ENCODE measurements at regions not wholly inside any gene's neighbourhood (a gene's known extent, or its start where the extent isn't known, plus 50 kb on each side); places are given as distances from the start of the nearest gene placed in this dataset.

DNA sequence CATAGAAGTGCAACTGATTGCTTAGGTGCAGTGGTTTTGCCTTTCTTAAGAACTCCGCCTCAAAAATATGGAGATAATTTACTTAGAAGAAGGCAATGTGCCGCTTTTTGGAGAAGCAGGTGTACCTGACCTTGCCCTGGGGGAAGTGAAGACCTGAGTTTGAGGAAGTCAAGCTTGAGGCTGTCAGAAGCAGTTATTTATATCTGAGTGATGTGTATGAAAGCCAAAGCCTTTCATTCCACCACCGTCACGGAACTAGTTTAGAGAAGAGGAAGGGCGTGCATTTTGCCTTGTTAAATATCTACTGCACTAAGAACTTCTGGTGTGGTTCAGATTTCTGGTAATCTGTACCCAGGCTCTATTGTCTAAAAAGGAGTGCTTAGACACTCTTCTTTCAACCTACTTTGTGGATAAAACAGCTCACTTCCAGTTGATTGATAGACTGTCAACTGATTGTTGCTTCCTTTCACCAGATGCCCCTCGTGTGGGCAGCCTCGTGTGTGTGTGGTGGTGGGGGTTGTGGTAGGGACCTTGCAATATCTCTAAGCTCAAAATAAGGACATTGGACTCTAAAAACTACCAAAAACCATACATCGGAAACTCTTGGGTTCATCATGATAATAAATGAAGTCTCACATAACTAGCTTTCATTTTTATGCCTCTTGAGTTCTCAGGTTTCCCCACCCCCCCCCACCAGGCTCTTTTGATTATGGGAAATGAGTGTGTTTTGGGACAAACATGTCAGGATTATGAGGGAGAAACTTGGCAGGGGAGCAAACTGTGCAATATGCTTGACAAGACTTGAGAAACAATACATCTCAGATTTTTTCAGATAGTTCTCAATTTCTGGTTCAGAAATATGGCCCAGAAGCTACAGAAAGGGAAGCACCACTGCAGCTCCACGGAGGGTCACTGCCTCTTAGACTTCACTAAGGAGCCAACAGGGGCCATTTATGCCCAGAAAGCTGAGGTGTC lies 78.6 kb downstream of the ARF6 start:
- Histone ChIP-seq H4K20me1 (ENCODE audit: insufficient read depth, low read length) (no peaks in the 10 kb centered on the region), H3K36me3 (replicated peaks; ENCODE audit: low read depth, low read length) (no peaks in the 10 kb centered on the region), H3K4me1 (ENCODE audit: low read length) (peaks cover 51% of the 10 kb centered on the region), H3K4me2 (ENCODE audit: low read length) (peak overlapping the region; percentile 84), H3K4me3 (ENCODE audit: low read length) (peak overlapping the region; percentile 60), H3K27ac (ENCODE audit: low read length) (peak overlapping the region; percentile 98), H3K9ac (ENCODE audit: low read length) (peak overlapping the region; percentile 83), H2AFZ (ENCODE audit: low read depth, low read length) (peak overlapping the region; percentile 22; the same call in 1 of the 2 replicates), H3K9me3 (ENCODE audit: insufficient read depth, low read length) (no peaks in the 10 kb centered on the region; the same call in 1 of the 2 replicates), H3K27me3 (ENCODE audit: low read depth, low read length) (no peaks in the 10 kb centered on the region), H3K79me2 (ENCODE audit: low read length) (no peaks in the 10 kb centered on the region)
- TF ChIP-seq, protein P1, sequence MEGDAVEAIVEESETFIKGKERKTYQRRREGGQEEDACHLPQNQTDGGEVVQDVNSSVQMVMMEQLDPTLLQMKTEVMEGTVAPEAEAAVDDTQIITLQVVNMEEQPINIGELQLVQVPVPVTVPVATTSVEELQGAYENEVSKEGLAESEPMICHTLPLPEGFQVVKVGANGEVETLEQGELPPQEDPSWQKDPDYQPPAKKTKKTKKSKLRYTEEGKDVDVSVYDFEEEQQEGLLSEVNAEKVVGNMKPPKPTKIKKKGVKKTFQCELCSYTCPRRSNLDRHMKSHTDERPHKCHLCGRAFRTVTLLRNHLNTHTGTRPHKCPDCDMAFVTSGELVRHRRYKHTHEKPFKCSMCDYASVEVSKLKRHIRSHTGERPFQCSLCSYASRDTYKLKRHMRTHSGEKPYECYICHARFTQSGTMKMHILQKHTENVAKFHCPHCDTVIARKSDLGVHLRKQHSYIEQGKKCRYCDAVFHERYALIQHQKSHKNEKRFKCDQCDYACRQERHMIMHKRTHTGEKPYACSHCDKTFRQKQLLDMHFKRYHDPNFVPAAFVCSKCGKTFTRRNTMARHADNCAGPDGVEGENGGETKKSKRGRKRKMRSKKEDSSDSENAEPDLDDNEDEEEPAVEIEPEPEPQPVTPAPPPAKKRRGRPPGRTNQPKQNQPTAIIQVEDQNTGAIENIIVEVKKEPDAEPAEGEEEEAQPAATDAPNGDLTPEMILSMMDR (IDR thresholded peaks at IDR 0.05; ENCODE audit: low read depth, low read length): no peak
- no peak for TF ChIP-seq EZH2phosphoT487 (IDR thresholded peaks at IDR 0.05; ENCODE audit: low read depth)

DNA sequence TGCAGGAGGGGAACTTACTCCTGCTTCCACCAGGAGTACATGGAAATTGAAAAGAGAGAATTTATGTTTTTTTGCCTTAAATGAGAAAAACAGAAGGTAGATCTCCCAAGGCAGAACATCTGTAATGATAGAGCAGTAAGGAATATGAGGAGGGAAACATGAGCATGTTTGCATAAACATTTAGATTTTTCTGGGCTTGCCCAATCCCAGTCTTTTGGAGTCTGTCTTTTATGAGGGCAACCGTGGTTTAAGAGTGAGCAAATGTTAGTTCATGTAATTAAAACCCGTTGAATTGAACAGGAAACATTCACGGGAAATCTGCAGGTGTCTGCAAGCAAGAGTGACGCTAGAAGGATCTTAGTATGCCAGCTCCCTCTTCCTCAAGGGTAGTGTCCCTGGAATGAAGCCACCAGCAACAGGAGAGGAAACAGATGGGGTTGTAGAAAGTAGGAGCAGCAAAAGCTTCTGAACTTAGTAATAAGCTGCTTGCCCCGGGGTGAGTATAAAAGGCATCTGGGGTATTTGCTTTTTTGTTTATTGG lies 79.3 kb downstream of the ARF6 start:
- H3K9me3 ChIP-seq (ENCODE audit: insufficient read depth, low read length): no peaks in the 10 kb centered on the region; the same call in 1 of the 2 replicates
- H3K4me1 ChIP-seq (ENCODE audit: low read length): peaks cover 56% of the 10 kb centered on the region
- peak overlapping the region; percentile 60 for H3K4me3 ChIP-seq (ENCODE audit: low read length)
- no peaks in the 10 kb centered on the region for H3K27me3 ChIP-seq (ENCODE audit: low read depth, low read length)
- peak overlapping the region; percentile 84 for H3K4me2 ChIP-seq (ENCODE audit: low read length)
- no peaks in the 10 kb centered on the region for H3K79me2 ChIP-seq (ENCODE audit: low read length)
- peak overlapping the region; percentile 83 for H3K9ac ChIP-seq (ENCODE audit: low read length)
- H4K20me1 ChIP-seq (ENCODE audit: insufficient read depth, low read length): no peaks in the 10 kb centered on the region
- H3K27ac ChIP-seq (ENCODE audit: low read length): peak overlapping the region; percentile 98
- TF ChIP-seq, protein P1 (IDR thresholded peaks at IDR 0.05; ENCODE audit: low read depth, low read length): no peak
- no peak for TF ChIP-seq EZH2phosphoT487 (IDR thresholded peaks at IDR 0.05; ENCODE audit: low read depth)
- H3K36me3 ChIP-seq (replicated peaks; ENCODE audit: low read depth, low read length): no peaks in the 10 kb centered on the region
- peak overlapping the region; percentile 66 for H2AFZ ChIP-seq (ENCODE audit: low read depth, low read length)

DNA sequence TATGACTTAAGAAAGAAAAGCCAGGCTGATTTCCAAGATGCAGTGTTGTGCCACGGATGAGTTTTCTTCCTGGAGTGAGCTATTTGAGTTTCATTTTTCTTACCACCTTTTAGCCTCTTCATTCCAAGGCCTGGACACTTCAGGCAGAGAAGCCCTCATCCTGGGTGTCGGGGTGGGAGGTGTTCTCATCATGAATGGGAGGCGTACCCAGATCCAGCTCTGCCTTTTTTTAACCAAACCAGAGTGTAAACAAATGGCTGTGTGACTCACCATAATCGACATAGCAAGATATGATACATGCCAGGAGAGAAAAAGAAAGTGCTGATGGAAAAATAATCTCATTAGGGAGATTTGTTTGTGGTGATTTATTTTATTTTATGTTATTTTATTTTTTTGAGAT lies 79.9 kb downstream of the ARF6 start:
- Histone ChIP-seq H4K20me1 (ENCODE audit: insufficient read depth, low read length) (no peaks in the 10 kb centered on the region), H3K36me3 (replicated peaks; ENCODE audit: low read depth, low read length) (no peaks in the 10 kb centered on the region), H3K27ac (ENCODE audit: low read length) (peak overlapping the region; percentile 98), H3K4me3 (ENCODE audit: low read length) (peak overlapping the region; percentile 60), H2AFZ (ENCODE audit: low read depth, low read length) (peak overlapping the region; percentile 66), H3K79me2 (ENCODE audit: low read length) (no peaks in the 10 kb centered on the region), H3K9ac (ENCODE audit: low read length) (peak overlapping the region; percentile 83), H3K4me2 (ENCODE audit: low read length) (peak overlapping the region; percentile 84), H3K27me3 (ENCODE audit: low read depth, low read length) (no peaks in the 10 kb centered on the region), H3K9me3 (ENCODE audit: insufficient read depth, low read length) (no peaks in the 10 kb centered on the region; the same call in 1 of the 2 replicates), H3K4me1 (ENCODE audit: low read length) (peaks cover 62% of the 10 kb centered on the region)
- no peak for TF ChIP-seq EZH2phosphoT487 (IDR thresholded peaks at IDR 0.05; ENCODE audit: low read depth)
- TF ChIP-seq, protein P1 (IDR thresholded peaks at IDR 0.05; ENCODE audit: low read depth, low read length): no peak

DNA sequence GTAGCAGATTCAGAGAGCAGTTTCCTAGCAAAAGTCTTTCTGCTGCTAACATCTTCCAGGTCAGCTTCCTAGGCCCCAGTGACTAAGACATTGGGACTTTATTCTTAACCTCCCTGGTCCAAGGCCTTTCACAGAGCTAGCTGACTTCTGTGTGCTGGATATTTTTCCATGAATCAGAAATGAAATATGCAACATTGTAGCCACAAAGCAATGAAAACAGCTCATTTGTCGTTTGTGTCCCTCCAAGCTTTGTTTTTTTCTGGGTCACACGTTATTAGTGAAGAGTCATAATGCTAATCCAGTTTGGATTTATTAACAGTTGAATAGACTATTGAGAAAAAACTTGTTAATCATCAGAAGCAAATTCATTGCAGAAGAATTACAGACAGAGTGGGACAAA lies 82.4 kb downstream of the ARF6 start:
- Histone ChIP-seq H3K4me3 (ENCODE audit: low read length) (no peak overlapping the region), H3K9me3 (ENCODE audit: insufficient read depth, low read length) (no peaks in the 10 kb centered on the region; the same call in 1 of the 2 replicates), H3K4me2 (ENCODE audit: low read length) (no peak overlapping the region), H3K36me3 (replicated peaks; ENCODE audit: low read depth, low read length) (no peaks in the 10 kb centered on the region), H2AFZ (ENCODE audit: low read depth, low read length) (no peak overlapping the region), H3K27ac (ENCODE audit: low read length) (no peak overlapping the region), H3K79me2 (ENCODE audit: low read length) (no peaks in the 10 kb centered on the region), H4K20me1 (ENCODE audit: insufficient read depth, low read length) (no peaks in the 10 kb centered on the region), H3K4me1 (ENCODE audit: low read length) (peaks cover 61% of the 10 kb centered on the region), H3K9ac (ENCODE audit: low read length) (no peak overlapping the region), H3K27me3 (ENCODE audit: low read depth, low read length) (no peaks in the 10 kb centered on the region)
- TF ChIP-seq, protein P1 (IDR thresholded peaks at IDR 0.05; ENCODE audit: low read depth, low read length): no peak
- no peak for TF ChIP-seq EZH2phosphoT487 (IDR thresholded peaks at IDR 0.05; ENCODE audit: low read depth)
